ENCODE measurements at regions not wholly inside any gene's neighbourhood (a gene's known extent, or its start where the extent isn't known, plus 50 kb on each side); places are given as distances from the start of the nearest gene placed in this dataset.

DNA sequence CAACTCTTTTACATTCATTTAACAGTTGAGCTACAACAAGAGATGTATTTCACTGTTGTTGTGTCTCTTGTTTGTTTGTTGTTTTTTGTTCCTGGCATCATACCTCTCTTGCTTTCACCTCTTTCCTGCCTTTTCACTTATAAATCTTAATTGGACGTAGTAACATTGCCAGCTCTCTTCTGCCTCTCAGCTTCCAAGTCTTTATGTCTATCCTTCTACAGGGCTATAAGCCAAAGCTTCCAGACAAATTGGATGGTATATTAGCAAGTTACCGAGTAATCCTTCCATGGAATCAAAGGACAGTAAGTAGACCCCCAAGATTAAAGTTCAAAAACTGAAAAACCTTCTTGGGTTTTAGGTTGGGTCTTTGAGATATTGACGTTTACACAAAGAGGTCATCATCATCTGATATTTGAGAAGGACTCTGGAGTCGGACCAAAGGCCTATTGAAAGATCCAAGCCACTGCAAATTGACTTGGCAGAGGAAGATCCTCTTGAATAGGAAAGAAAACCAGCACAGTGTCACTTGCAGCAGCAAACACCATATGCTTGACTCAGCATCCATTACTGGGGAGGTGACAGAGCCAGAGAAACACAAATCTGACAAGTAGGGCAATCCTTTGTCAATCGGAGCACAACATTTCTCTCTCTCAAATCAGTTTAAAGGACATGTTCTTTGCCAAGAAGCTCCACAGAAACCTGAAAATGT is 648.5 kb upstream of the NR2F2 start:
- no peak for TF ChIP-seq CTCF (conservative IDR thresholded peaks at IDR 0.05 in 1 of 2, IDR thresholded peaks at IDR 0.05 in 1 of 2; ENCODE audit: extremely low read depth in 1 of 2, insufficient read depth in 1 of 2, low read depth in 1 of 2, low read length in 2 of 2)
- no peak for TF ChIP-seq EZH2 (IDR thresholded peaks at IDR 0.05; ENCODE audit: borderline replicate concordance, low read length)
